GM12872 (cell line): ENCODE measurements at regions not wholly inside any gene's neighbourhood (a gene's known extent, or its start where the extent isn't known, plus 50 kb on each side); places are given as distances from the start of the nearest gene placed in this dataset.

Experiments
- CTCF ChIP-seq: IDR thresholded peaks from 3 replicates; pipeline ENCODE4 v1.5.1; 2011; ENCODE audit warnings: low read depth, mild to moderate bottlenecking, low read length, moderate library complexity; ENCODE audit not compliant: insufficient read depth

- no peak for TF ChIP-seq CTCF
Measured at GRCh38 chr10:80769700-80770160, 232.0 kb downstream of the SH2D4B start.

- TF ChIP-seq CTCF: no peak
Measured at GRCh38 chr10:80770239-80770638, 232.5 kb downstream of the SH2D4B start.

- TF ChIP-seq CTCF: no peak
Measured at GRCh38 chr10:80771285-80771684, 233.6 kb downstream of the SH2D4B start.

GRCh38 chr10:80771902-80772555 is 234.3 kb downstream of the SH2D4B start:
- TF ChIP-seq CTCF: no peak

GRCh38 chr10:80772596-80772995 is 234.9 kb downstream of the SH2D4B start:
- no peak for TF ChIP-seq CTCF

GRCh38 chr10:80784695-80785094 is 247.0 kb downstream of the SH2D4B start:
- no peak for TF ChIP-seq CTCF

GRCh38 chr10:80786322-80786721 is 248.6 kb downstream of the SH2D4B start:
- TF ChIP-seq CTCF: no peak
